ENCODE measurements at regions not wholly inside any gene's neighbourhood (a gene's known extent, or its start where the extent isn't known, plus 50 kb on each side); places are given as distances from the start of the nearest gene placed in this dataset.

- no peaks in the 10 kb centered on the region for H3K9me3 ChIP-seq (ENCODE audit: control insufficient read depth, low read depth, low read length)
- no peak overlapping the region for H3K27ac ChIP-seq (ENCODE audit: low read length)
- no peak for DNase-seq
- H3K4me3 ChIP-seq (ENCODE audit: low read length): no peak overlapping the region
- H3K27me3 ChIP-seq (ENCODE audit: control insufficient read depth, insufficient read depth, low read length): no peaks in the 10 kb centered on the region
- peaks cover 3% of the 10 kb centered on the region for H3K4me1 ChIP-seq (ENCODE audit: control insufficient read depth, insufficient read depth, low read length)
- no peaks in the 10 kb centered on the region for H3K36me3 ChIP-seq (ENCODE audit: control insufficient read depth, insufficient read depth, low read length)
- no CpG with 5 or more reads among the region's 2 CpGs for WGBS (ENCODE audit: insufficient coverage, low lambda C conversion rate)
These were observed 71.2 kb upstream of the PLXNC1 start for GRCh38 chr12:94077209-94077608.

- no peaks in the 10 kb centered on the region for H3K27me3 ChIP-seq (ENCODE audit: control insufficient read depth, insufficient read depth, low read length)
- no peak for DNase-seq
- no peak overlapping the region for H3K27ac ChIP-seq (ENCODE audit: low read length)
- no peaks in the 10 kb centered on the region for H3K36me3 ChIP-seq (ENCODE audit: control insufficient read depth, insufficient read depth, low read length)
- peaks cover 3% of the 10 kb centered on the region for H3K4me1 ChIP-seq (ENCODE audit: control insufficient read depth, insufficient read depth, low read length)
- WGBS (ENCODE audit: insufficient coverage, low lambda C conversion rate): 8% methylated on average over 2 of the region's 3 CpGs
- no peaks in the 10 kb centered on the region for H3K9me3 ChIP-seq (ENCODE audit: control insufficient read depth, low read depth, low read length)
- no peak overlapping the region for H3K4me3 ChIP-seq (ENCODE audit: low read length)
These were observed 70.1 kb upstream of the PLXNC1 start for GRCh38 chr12:94078138-94078723.

GRCh38 chr12:94078736-94079509, 69.5 kb upstream of the PLXNC1 start:
- Histone ChIP-seq H3K4me1 (ENCODE audit: control insufficient read depth, insufficient read depth, low read length) (peaks cover 3% of the 10 kb centered on the region), H3K27me3 (ENCODE audit: control insufficient read depth, insufficient read depth, low read length) (no peaks in the 10 kb centered on the region), H3K27ac (ENCODE audit: low read length) (no peak overlapping the region), H3K9me3 (ENCODE audit: control insufficient read depth, low read depth, low read length) (no peaks in the 10 kb centered on the region), H3K36me3 (ENCODE audit: control insufficient read depth, insufficient read depth, low read length) (no peaks in the 10 kb centered on the region), H3K4me3 (ENCODE audit: low read length) (no peak overlapping the region)
- WGBS (ENCODE audit: insufficient coverage, low lambda C conversion rate): 85% methylated on average over 4 of the region's 9 CpGs
- DNase-seq: no peak

GRCh38 chr12:94079566-94080340, 68.6 kb upstream of the PLXNC1 start:
- no peaks in the 10 kb centered on the region for H3K36me3 ChIP-seq (ENCODE audit: control insufficient read depth, insufficient read depth, low read length)
- no peak overlapping the region for H3K4me3 ChIP-seq (ENCODE audit: low read length)
- 90% methylated on average over 4 of the region's 7 CpGs for WGBS (ENCODE audit: insufficient coverage, low lambda C conversion rate)
- H3K27ac ChIP-seq (ENCODE audit: low read length): no peak overlapping the region
- no peaks in the 10 kb centered on the region for H3K27me3 ChIP-seq (ENCODE audit: control insufficient read depth, insufficient read depth, low read length)
- H3K9me3 ChIP-seq (ENCODE audit: control insufficient read depth, low read depth, low read length): no peaks in the 10 kb centered on the region
- H3K4me1 ChIP-seq (ENCODE audit: control insufficient read depth, insufficient read depth, low read length): peaks cover 3% of the 10 kb centered on the region
- DNase-seq: no peak

- no peaks in the 10 kb centered on the region for H3K27me3 ChIP-seq (ENCODE audit: control insufficient read depth, insufficient read depth, low read length)
- no peak overlapping the region for H3K4me3 ChIP-seq (ENCODE audit: low read length)
- H3K4me1 ChIP-seq (ENCODE audit: control insufficient read depth, insufficient read depth, low read length): peaks cover 2% of the 10 kb centered on the region
- peak in 1 of 2 donors; percentile 34 for DNase-seq
- H3K36me3 ChIP-seq (ENCODE audit: control insufficient read depth, insufficient read depth, low read length): no peaks in the 10 kb centered on the region
- H3K27ac ChIP-seq (ENCODE audit: low read length): no peak overlapping the region
- H3K9me3 ChIP-seq (ENCODE audit: control insufficient read depth, low read depth, low read length): no peaks in the 10 kb centered on the region
- WGBS (ENCODE audit: insufficient coverage, low lambda C conversion rate): no CpG with 5 or more reads among the region's 3 CpGs
These were observed 67.9 kb upstream of the PLXNC1 start for GRCh38 chr12:94080341-94081009.

- Histone ChIP-seq H3K27me3 (ENCODE audit: control insufficient read depth, insufficient read depth, low read length) (no peaks in the 10 kb centered on the region), H3K9me3 (ENCODE audit: control insufficient read depth, low read depth, low read length) (no peaks in the 10 kb centered on the region), H3K27ac (ENCODE audit: low read length) (no peak overlapping the region), H3K36me3 (ENCODE audit: control insufficient read depth, insufficient read depth, low read length) (no peaks in the 10 kb centered on the region), H3K4me1 (ENCODE audit: control insufficient read depth, insufficient read depth, low read length) (no peaks in the 10 kb centered on the region), H3K4me3 (ENCODE audit: low read length) (no peak overlapping the region)
- DNase-seq: no peak
- WGBS (ENCODE audit: insufficient coverage, low lambda C conversion rate): no CpG with 5 or more reads among the region's 5 CpGs
These were observed 65.7 kb upstream of the PLXNC1 start for GRCh38 chr12:94082690-94083089.

- no peaks in the 10 kb centered on the region for H3K4me1 ChIP-seq (ENCODE audit: control insufficient read depth, insufficient read depth, low read length)
- H3K27me3 ChIP-seq (ENCODE audit: control insufficient read depth, insufficient read depth, low read length): peaks cover 4% of the 10 kb centered on the region
- no peak overlapping the region for H3K27ac ChIP-seq (ENCODE audit: low read length)
- H3K9me3 ChIP-seq (ENCODE audit: control insufficient read depth, low read depth, low read length): no peaks in the 10 kb centered on the region
- no peak overlapping the region for H3K4me3 ChIP-seq (ENCODE audit: low read length)
- no CpG with 5 or more reads among the region's 3 CpGs for WGBS (ENCODE audit: insufficient coverage, low lambda C conversion rate)
- no peak for DNase-seq
- no peaks in the 10 kb centered on the region for H3K36me3 ChIP-seq (ENCODE audit: control insufficient read depth, insufficient read depth, low read length)
These were observed 58.5 kb upstream of the PLXNC1 start for GRCh38 chr12:94089891-94090290.

GRCh38 chr12:94091624-94092023, 56.8 kb upstream of the PLXNC1 start:
- Histone ChIP-seq H3K27ac (ENCODE audit: low read length) (no peak overlapping the region), H3K27me3 (ENCODE audit: control insufficient read depth, insufficient read depth, low read length) (peaks cover 4% of the 10 kb centered on the region), H3K36me3 (ENCODE audit: control insufficient read depth, insufficient read depth, low read length) (no peaks in the 10 kb centered on the region), H3K4me3 (ENCODE audit: low read length) (no peak overlapping the region), H3K9me3 (ENCODE audit: control insufficient read depth, low read depth, low read length) (no peaks in the 10 kb centered on the region), H3K4me1 (ENCODE audit: control insufficient read depth, insufficient read depth, low read length) (no peaks in the 10 kb centered on the region)
- no peak for DNase-seq
- WGBS (ENCODE audit: insufficient coverage, low lambda C conversion rate): no CpG with 5 or more reads among the region's 2 CpGs

GRCh38 chr12:94092516-94093241, 55.7 kb upstream of the PLXNC1 start:
- no peak overlapping the region for H3K4me3 ChIP-seq (ENCODE audit: low read length)
- no peaks in the 10 kb centered on the region for H3K9me3 ChIP-seq (ENCODE audit: control insufficient read depth, low read depth, low read length)
- H3K36me3 ChIP-seq (ENCODE audit: control insufficient read depth, insufficient read depth, low read length): no peaks in the 10 kb centered on the region
- peaks cover 4% of the 10 kb centered on the region for H3K27me3 ChIP-seq (ENCODE audit: control insufficient read depth, insufficient read depth, low read length)
- H3K4me1 ChIP-seq (ENCODE audit: control insufficient read depth, insufficient read depth, low read length): no peaks in the 10 kb centered on the region
- WGBS (ENCODE audit: insufficient coverage, low lambda C conversion rate): 100% methylated on average over 3 of the region's 13 CpGs
- DNase-seq: no peak
- H3K27ac ChIP-seq (ENCODE audit: low read length): no peak overlapping the region

GRCh38 chr12:94094700-94095099, 53.7 kb upstream of the PLXNC1 start:
- Histone ChIP-seq H3K36me3 (ENCODE audit: control insufficient read depth, insufficient read depth, low read length) (no peaks in the 10 kb centered on the region), H3K9me3 (ENCODE audit: control insufficient read depth, low read depth, low read length) (no peaks in the 10 kb centered on the region), H3K27ac (ENCODE audit: low read length) (no peak overlapping the region), H3K4me3 (ENCODE audit: low read length) (no peak overlapping the region), H3K4me1 (ENCODE audit: control insufficient read depth, insufficient read depth, low read length) (peaks cover 4% of the 10 kb centered on the region), H3K27me3 (ENCODE audit: control insufficient read depth, insufficient read depth, low read length) (peaks cover 4% of the 10 kb centered on the region)
- WGBS (ENCODE audit: insufficient coverage, low lambda C conversion rate): 40% methylated on average over 1 of the region's 2 CpGs
- no peak for DNase-seq
